SJSA1 (cell line): ENCODE measurements at regions not wholly inside any gene's neighbourhood (a gene's known extent, or its start where the extent isn't known, plus 50 kb on each side); places are given as distances from the start of the nearest gene placed in this dataset.
A peak's percentile ranks its signal among the peaks of the same experiment; 100 is the strongest.

ENCODE experiments used
- DNase-seq, 2 experiments: peaks; one replicate each; pipeline ENCODE4 v3.0.0-alpha.2; 2015 to 2020; ENCODE audit warnings: low spot score in 2 of 2, low read depth in 1 of 2
- H3K27ac ChIP-seq: fragments of 250-450 bp; sonication (Bioruptor Pico); 2 replicates; pipeline ENCODE4 v1.5.1; 2020; ENCODE audit warnings: mild to moderate bottlenecking, moderate library complexity
- H3K27me3 ChIP-seq: fragments of 250-450 bp; sonication (Bioruptor Pico); replicated peaks from 2 replicates; pipeline ENCODE4 v1.5.1; 2020; ENCODE audit warnings: mild to moderate bottlenecking, moderate library complexity
- H3K36me3 ChIP-seq: fragments of 250-450 bp; sonication (Bioruptor Pico); 2 replicates; pipeline ENCODE4 v1.5.1; 2020; ENCODE audit warnings: mild to moderate bottlenecking
- H3K4me1 ChIP-seq: fragments of 250-450 bp; sonication (Bioruptor Pico); replicated peaks from 2 replicates; pipeline ENCODE4 v1.6.1; 2021; ENCODE audit warnings: mild to moderate bottlenecking
- H3K4me3 ChIP-seq: fragments of 250-450 bp; sonication (Bioruptor Pico); 2 replicates; pipeline ENCODE4 v1.5.1; 2020; ENCODE audit warnings: mild to moderate bottlenecking
- H3K9me3 ChIP-seq: fragments of 250-450 bp; sonication (Bioruptor Pico); replicated peaks from 2 replicates; pipeline ENCODE4 v1.5.1; 2020; ENCODE audit warnings: mild to moderate bottlenecking

DNA sequence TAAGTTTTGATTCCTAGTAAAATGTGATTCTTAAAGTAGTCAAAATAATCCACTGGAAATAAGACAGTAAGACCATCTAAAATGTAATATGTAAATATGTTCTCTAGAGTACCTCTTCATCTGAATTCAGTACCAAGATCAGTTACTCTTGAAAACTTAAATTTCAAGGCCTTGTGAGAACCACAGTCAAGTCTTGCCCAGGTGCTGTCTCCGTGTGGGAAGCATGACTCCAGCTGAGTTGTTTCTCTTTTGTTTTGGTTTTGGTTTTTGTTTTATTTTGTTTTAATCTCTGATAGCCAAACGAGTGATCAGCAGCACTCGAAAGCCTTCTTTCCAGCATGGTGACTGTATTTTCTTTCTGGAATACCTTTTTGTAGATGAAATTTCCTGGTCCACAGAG lies 907.0 kb downstream of the KCNJ18 start:
- Histone ChIP-seq H3K9me3 (no peaks in the 10 kb centered on the region), H3K4me3 (no peak overlapping the region), H3K36me3 (no peaks in the 10 kb centered on the region), H3K27ac (no peak overlapping the region), H3K27me3 (no peaks in the 10 kb centered on the region), H3K4me1 (no peaks in the 10 kb centered on the region)
- DNase-seq: no peak

DNA sequence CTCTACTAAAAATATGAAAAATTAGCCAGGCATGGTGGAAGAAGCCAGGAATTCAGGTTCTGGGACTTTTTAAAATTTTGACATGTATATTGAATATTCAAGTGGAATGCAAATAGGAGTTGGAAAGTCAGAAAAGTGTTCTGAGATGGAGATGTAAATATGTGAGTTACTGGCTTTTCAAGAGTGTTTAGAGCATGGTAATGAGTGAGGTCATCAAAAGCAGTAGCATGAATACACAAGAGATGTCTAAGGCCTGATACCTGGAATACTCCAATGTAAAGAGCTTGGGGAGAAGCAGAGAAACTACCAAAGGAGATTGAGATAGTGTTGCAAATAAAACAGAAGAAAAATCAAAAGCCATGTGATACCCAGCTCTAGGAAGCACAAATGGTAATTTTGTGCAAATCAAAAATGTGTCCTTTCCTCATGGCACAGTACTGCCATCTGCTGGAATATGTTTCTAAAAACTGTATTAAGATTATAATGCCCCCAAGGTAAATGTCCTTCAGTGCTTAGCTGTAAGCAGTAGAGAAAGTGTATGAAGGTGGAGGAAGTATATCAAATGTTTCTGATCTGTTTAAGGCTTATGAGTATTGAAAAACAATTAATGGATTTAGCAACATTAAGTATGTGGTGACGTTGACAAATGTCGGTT lies 908.4 kb downstream of the KCNJ18 start:
- no peaks in the 10 kb centered on the region for H3K36me3 ChIP-seq
- H3K4me1 ChIP-seq: no peaks in the 10 kb centered on the region
- H3K9me3 ChIP-seq: no peaks in the 10 kb centered on the region
- H3K27ac ChIP-seq: no peak overlapping the region
- no peak overlapping the region for H3K4me3 ChIP-seq
- H3K27me3 ChIP-seq: no peaks in the 10 kb centered on the region
- DNase-seq: peak in 1 of 2 experiments; percentile 0
